Endothelial cell of umbilical vein (primary cell): ENCODE measurements at regions not wholly inside any gene's neighbourhood (a gene's known extent, or its start where the extent isn't known, plus 50 kb on each side); places are given as distances from the start of the nearest gene placed in this dataset.

Experiments
- CTCF ChIP-seq, 2 donors: IDR thresholded peaks; 1 replicate in 1 of 2; 2 replicates in 1 of 2; pipeline ENCODE4 v1.5.1; 2011; ENCODE audit warnings: low read length in 2 of 2, mild to moderate bottlenecking in 2 of 2, moderate library complexity in 2 of 2, control low read depth in 1 of 2, inconsistent platforms in 1 of 2, low read depth in 1 of 2; ENCODE audit not compliant: insufficient read depth in 1 of 2; ENCODE audit errors: extremely low read depth in 1 of 2
- MYC ChIP-seq: IDR thresholded peaks from one replicate; pipeline ENCODE4 v1.6.1; 2011; ENCODE audit warnings: mild to moderate bottlenecking, low read depth, low read length
- POLR2A ChIP-seq: IDR thresholded peaks from 2 replicates; pipeline ENCODE4 v1.6.1; 2012; ENCODE audit warnings: low read depth, mild to moderate bottlenecking, control low read depth, low read length

- TF ChIP-seq CTCF (IDR thresholded peaks at IDR 0.05; ENCODE audit: extremely low read depth in 1 of 2, insufficient read depth in 1 of 2, low read depth in 1 of 2, low read length in 2 of 2) (no peak), POLR2A (no peak), MYC (no peak)
Observed at GRCh38 chrX:13893826-13894225, 76.9 kb upstream of the GPM6B start.
